Transverse colon (tissue), 4 donors: ENCODE measurements at regions not wholly inside any gene's neighbourhood (a gene's known extent, or its start where the extent isn't known, plus 50 kb on each side); places are given as distances from the start of the nearest gene placed in this dataset.

Experiments used
- DNase-seq: peaks from one replicate; pipeline ENCODE4 v3.0.0-alpha.2; 2019
- H3K27ac ChIP-seq, 4 donors: fragments of 200-600 bp; sonication (generic); 2 replicates each; pipeline ENCODE4 v1.5.1; 2016 to 2018; ENCODE audit warnings: inconsistent platforms in 4 of 4
- H3K27me3 ChIP-seq: fragments of 200-600 bp; sonication (generic); 2 replicates; pipeline ENCODE4 v1.5.1; 2017; ENCODE audit warnings: inconsistent platforms
- H3K36me3 ChIP-seq, 4 donors: fragments of 200-600 bp; sonication (generic); 2 replicates each; pipeline ENCODE4 v1.5.1; 2017 to 2019; ENCODE audit warnings: inconsistent platforms in 4 of 4
- H3K4me1 ChIP-seq, 4 donors: fragments of 200-600 bp; sonication (generic); 2 replicates each; pipeline ENCODE4 v1.5.1; 2017 to 2020; ENCODE audit warnings: inconsistent platforms in 4 of 4
- H3K4me3 ChIP-seq, 4 donors: fragments of 200-600 bp; sonication (generic); 1 replicate in 1 of 4; 2 replicates in 3 of 4; pipeline versions ENCODE4 v1.5.1 to v1.6.1; 2017 to 2019; ENCODE audit warnings: inconsistent platforms in 4 of 4
- H3K9me3 ChIP-seq, 2 donors: fragments of 200-600 bp; sonication (generic); 2 replicates each; pipeline ENCODE4 v1.5.1; 2017 to 2019; ENCODE audit warnings: inconsistent platforms in 2 of 2
- CTCF ChIP-seq, 5 experiments: fragments of 200-600 bp in 3 of 5; fragments of 450-650 bp in 2 of 5; sonication (generic) in 3 of 5; IDR thresholded peaks; 1 replicate in 2 of 5; 2 replicates in 3 of 5; pipeline ENCODE4 v1.5.1; 2016 to 2017; ENCODE audit warnings: antibody characterized with exemption in 5 of 5, inconsistent platforms in 3 of 5, mild to moderate bottlenecking in 2 of 5, moderate library complexity in 1 of 5
- EP300 ChIP-seq: sonication (generic); formaldehyde crosslinking; IDR thresholded peaks from one replicate; pipeline ENCODE4 v1.6.1; 2017; ENCODE audit warnings: antibody characterized with exemption, low read depth
- POLR2A ChIP-seq: fragments of 450-650 bp; IDR thresholded peaks from one replicate; pipeline ENCODE4 v1.6.1; 2016; ENCODE audit warnings: antibody characterized with exemption, mild to moderate bottlenecking, moderate library complexity
- POLR2AphosphoS5 ChIP-seq, 3 donors: sonication (generic); formaldehyde crosslinking; IDR thresholded peaks; one replicate each; pipeline ENCODE4 v1.6.1; 2016; ENCODE audit warnings: antibody characterized with exemption in 3 of 3
- WGBS, 2 donors: methylation state at CpG; one replicate each; pipeline ENCODE4 v1.1.5; 2018; ENCODE audit warnings: low coverage in 1 of 2; 5-methylcytosine and 5-hydroxymethylcytosine counted together
- in situ Hi-C, 4 donors: fragments of 200-750 bp; cut with MboI; loops; one replicate each; pipeline versions ENCODE4 v1.15.0 to v1.15.1; 2017; ENCODE audit warnings: low sequenced_read_pairs in 3 of 4, low pct_ligation_motif_present in 1 of 4, low pct_unique_long_range_greater_than_20kb in 1 of 4
- intact Hi-C: fragments of 100-400 bp; cut with DNase I; formaldehyde crosslinking; loops from one replicate; pipeline ENCODE4 v1.15.1; 2023; ENCODE audit warnings: low total_unique reads

DNA sequence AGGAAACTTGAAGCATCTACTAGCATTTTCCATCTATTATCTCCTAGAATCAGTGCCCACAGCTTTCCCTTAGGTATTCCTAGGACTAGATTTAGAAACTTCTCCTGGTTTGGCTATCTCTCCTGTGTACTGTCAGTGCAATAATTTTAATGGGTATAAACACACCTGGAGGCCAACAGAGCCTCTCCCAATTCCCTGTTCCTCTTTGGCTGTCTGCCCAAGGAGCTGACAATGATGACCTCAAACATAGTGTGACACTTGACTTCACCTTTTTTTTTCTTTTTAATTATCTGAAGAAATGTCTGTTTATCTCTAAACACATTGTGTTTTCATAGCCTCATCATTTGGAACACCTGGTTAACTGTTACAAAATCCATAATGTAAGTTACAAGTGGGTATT is 754.5 kb upstream of the ALCAM start:
- Histone ChIP-seq H3K9me3 (no peaks in the 10 kb centered on the region), H3K27me3 (no peaks in the 10 kb centered on the region), H3K36me3 (no peaks in the 10 kb centered on the region), H3K27ac (no peak overlapping the region), H3K4me1 (no peaks in the 10 kb centered on the region), H3K4me3 (no peak overlapping the region)
- TF ChIP-seq POLR2AphosphoS5 (IDR thresholded peaks at IDR 0.05): no peak
- no peak for TF ChIP-seq EP300
- no peak for TF ChIP-seq POLR2A
- TF ChIP-seq CTCF (IDR thresholded peaks at IDR 0.05): no peak
- in situ Hi-C loops (loop anchor here in 1 of 4 donors (25.0 kb wide), 1 partner anchor 750 kb away; the partner anchor contains the start of gene ALCAM), intact Hi-C loops (no loop called here)
- DNase-seq: no peak

DNA sequence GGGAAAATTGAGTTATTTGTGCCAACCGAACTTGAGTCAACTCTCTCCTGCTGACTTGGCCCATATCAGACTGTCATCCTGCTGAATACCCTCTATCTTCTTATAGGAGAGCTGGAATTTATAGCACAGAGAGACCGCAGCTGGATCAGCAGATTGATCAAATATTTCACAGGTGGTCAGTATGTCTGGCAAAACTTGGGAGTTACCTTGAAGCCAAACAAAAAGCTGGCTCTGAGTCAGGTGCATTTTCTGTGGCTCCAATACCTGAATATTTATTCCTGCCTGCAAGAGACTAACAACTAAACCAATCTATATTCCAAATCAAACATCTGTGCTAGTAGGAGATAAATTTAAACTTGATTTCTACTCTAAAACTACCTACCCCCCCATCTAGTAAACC is 752.1 kb upstream of the ALCAM start:
- Histone ChIP-seq H3K27ac (no peak overlapping the region), H3K9me3 (no peaks in the 10 kb centered on the region), H3K4me3 (no peak overlapping the region), H3K4me1 (no peaks in the 10 kb centered on the region), H3K36me3 (no peaks in the 10 kb centered on the region), H3K27me3 (no peaks in the 10 kb centered on the region)
- in situ Hi-C loops (loop anchor here in 1 of 4 donors (25.0 kb wide), 1 partner anchor 748 kb away; the partner anchor contains the start of gene ALCAM), intact Hi-C loops (no loop called here)
- no peak for DNase-seq
- 33 to 53% methylated on average over 1 to 2 of the region's 2 CpGs for whole genome bisulfite sequencing, 2 donors
- TF ChIP-seq POLR2AphosphoS5 (IDR thresholded peaks at IDR 0.05) (no peak), POLR2A (no peak)

DNA sequence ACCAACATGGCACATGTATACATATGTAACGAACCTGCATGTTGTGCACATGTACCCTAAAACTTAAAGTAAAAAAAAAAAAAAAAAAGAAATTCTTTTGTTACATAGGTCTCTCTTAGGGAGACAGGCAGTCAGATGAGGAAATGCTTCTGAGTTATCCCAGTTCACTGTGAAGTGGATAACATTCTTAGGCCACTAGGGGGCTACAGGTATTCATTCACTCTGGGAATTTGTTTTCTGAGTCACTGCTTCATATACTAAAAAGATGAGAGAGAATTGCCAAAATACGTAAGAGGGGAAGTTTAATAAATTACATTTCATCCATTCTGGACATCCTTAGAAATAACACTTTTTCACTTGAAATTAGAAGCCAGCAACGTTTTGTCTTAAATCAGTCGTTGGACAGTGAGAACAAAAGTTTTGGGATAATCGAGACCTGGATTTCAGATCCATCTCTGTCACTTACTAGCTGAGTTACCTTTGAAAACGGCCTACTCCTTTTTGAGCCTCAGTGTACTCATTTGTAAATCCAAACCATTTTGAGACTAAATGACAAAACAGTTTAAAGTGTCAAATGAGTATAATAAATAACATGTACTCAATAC is 738.4 kb upstream of the ALCAM start:
- Histone ChIP-seq H3K36me3 (no peaks in the 10 kb centered on the region), H3K9me3 (no peaks in the 10 kb centered on the region), H3K4me3 (no peak overlapping the region), H3K4me1 (no peaks in the 10 kb centered on the region), H3K27me3 (no peaks in the 10 kb centered on the region), H3K27ac (no peak overlapping the region)
- intact Hi-C loops (no loop called here), in situ Hi-C loops (no loop called here)
- DNase-seq: no peak
- WGBS, 2 donors: 64 to 66% methylated on average over 6 of the region's 6 CpGs
- TF ChIP-seq CTCF (IDR thresholded peaks at IDR 0.05): peak; percentile 27 to 46 (median 31)
- no peak for TF ChIP-seq EP300
- no peak for TF ChIP-seq POLR2A

DNA sequence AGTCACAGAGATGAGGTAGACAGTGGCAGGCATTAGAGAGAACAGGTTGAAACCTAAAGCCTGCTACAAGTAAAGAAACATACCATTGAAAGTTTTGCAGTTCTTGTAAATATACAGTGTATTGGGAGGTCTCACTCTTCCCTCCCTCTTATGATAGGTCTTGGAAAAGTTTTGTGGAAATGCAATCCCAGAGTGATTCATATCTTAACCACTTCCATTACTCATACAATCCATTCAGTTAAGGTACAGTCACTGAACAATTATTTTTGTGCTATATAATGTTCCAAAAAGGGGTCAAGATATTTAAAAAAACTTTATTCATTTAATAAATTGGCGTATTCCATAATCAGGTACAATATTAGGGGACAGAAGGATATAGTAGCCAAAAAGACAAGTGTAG is 737.7 kb upstream of the ALCAM start:
- 89 to 92% methylated on average over 1 of the region's 1 CpG for WGBS, 2 donors
- no peaks in the 10 kb centered on the region for H3K36me3 ChIP-seq
- TF ChIP-seq EP300 (no peak), CTCF (IDR thresholded peaks at IDR 0.05) (no peak), POLR2A (no peak), POLR2AphosphoS5 (IDR thresholded peaks at IDR 0.05) (no peak)
- intact Hi-C loops (no loop called here), in situ Hi-C loops (no loop called here)
- no peaks in the 10 kb centered on the region for H3K4me1 ChIP-seq
- no peaks in the 10 kb centered on the region for H3K9me3 ChIP-seq
- no peaks in the 10 kb centered on the region for H3K27me3 ChIP-seq
- no peak for DNase-seq
- H3K27ac ChIP-seq: no peak overlapping the region
- H3K4me3 ChIP-seq: no peak overlapping the region

- no peak for DNase-seq
- intact Hi-C loops (no loop called here), in situ Hi-C loops (no loop called here)
- no peak overlapping the region for H3K27ac ChIP-seq
- no peak overlapping the region for H3K4me3 ChIP-seq
- 57% methylated on average over 2 of the region's 2 CpGs; no CpG with 5 or more reads in 1 of the 2 donors for WGBS, 2 donors
- no peaks in the 10 kb centered on the region for H3K4me1 ChIP-seq
- H3K36me3 ChIP-seq: no peaks in the 10 kb centered on the region
- no peaks in the 10 kb centered on the region for H3K9me3 ChIP-seq
- no peak for TF ChIP-seq EP300
- no peak for TF ChIP-seq POLR2AphosphoS5 (IDR thresholded peaks at IDR 0.05)
- no peak for TF ChIP-seq CTCF (IDR thresholded peaks at IDR 0.05)
- TF ChIP-seq POLR2A: no peak
- no peaks in the 10 kb centered on the region for H3K27me3 ChIP-seq
These were observed 735.5 kb upstream of the ALCAM start for GRCh38 chr3:104631254-104631653.
